ENCODE measurements at regions not wholly inside any gene's neighbourhood (a gene's known extent, or its start where the extent isn't known, plus 50 kb on each side); places are given as distances from the start of the nearest gene placed in this dataset.
A peak's percentile ranks its signal among the peaks of the same experiment; 100 is the strongest.

DNA sequence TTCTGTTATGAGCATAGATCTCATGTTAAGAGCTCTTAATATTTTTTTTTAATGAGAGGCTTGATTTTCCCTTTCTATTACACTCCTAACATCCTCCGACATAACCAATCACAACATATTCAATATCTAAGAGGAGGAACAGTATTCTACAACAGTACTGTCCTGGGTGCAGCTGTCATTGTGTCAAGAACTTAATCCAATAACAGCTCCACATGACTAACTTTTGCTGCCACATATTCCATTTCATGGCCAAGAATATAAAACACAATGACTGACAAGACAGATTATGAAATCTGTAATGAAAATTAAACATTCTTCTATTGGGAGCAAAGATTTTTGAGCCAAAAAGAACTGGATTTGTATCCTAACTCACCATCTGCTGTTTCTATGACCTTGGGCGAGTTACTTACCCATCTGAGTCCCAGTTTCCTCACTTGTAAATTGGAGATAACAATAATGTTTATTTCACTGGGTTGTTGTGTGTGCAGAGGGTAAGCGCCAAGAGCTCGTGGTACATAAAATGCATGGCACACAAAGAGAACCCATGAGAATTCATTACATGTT, 405.6 kb downstream of the SPRY1 start:
- DNase-seq (ENCODE audit: low read depth in 2 of 2) = no peak

DNA sequence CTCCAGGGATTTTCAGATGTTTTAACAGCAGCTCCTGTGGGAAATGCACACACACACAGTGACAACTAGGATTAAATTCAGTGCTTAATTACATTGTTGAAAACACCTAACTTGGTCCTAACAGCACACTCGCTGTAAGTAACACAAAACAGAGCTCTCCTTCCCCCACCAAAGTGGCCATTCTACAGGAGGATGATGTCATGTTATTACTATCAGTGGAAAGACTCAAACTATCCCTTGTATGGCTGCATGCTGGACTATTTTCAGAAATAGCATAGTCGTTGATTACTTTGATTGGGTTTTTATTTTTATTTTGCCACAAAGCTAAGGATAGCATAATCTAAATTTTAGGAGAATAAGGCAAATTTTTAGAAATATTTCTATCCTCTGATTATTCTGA, 406.3 kb downstream of the SPRY1 start:
- DNase-seq (ENCODE audit: low read depth in 2 of 2) = no peak

- DNase-seq (ENCODE audit: low read depth in 2 of 2) = peak; percentile 20 to 40
Measured at GRCh38 chr4:123804196-123804721, 407.7 kb downstream of the SPRY1 start.

DNA sequence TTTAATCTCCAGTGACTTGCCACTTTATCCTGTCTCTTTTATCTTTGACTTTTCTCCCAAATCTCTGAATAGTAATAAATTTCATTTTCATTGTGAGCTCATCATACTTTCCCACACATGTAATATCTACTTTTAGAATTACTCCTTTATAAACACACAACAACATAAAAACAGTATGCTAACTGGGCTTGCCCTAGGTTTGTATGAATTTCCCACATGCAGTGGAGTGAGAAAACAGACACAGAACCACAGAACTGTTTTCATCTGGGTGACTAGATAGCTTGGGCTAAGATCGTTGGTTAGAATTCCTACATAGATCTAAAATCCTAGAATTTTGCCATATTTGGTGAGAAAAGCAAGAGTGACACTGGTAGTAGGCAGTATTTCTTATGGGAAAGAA, 409.5 kb downstream of the SPRY1 start:
- peak in 1 of 2 donors; percentile 4 for DNase-seq (ENCODE audit: low read depth in 2 of 2)

- DNase-seq (ENCODE audit: low read depth in 2 of 2) = no peak
Measured at GRCh38 chr4:123807187-123807586, 410.6 kb downstream of the SPRY1 start.

DNA sequence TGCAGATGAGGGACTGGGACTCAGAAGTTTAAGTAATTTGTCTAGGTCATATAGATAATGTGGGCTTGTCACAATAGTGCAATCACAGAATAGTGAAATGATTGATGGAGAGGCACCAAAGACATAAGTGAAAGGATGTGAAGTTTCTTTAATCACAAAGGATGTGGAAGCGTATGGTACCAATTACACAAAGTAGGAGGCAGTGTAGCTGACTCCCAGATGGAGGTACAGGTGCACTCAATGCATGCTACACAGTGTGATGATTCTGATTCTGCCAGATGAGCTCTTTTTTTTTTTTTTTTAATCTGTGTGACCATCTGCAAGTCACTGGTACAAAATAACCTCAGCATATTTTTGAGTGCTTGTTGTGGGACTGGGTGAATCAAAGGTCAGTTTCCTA, 411.3 kb downstream of the SPRY1 start:
- no peak for DNase-seq (ENCODE audit: low read depth in 2 of 2)

DNA sequence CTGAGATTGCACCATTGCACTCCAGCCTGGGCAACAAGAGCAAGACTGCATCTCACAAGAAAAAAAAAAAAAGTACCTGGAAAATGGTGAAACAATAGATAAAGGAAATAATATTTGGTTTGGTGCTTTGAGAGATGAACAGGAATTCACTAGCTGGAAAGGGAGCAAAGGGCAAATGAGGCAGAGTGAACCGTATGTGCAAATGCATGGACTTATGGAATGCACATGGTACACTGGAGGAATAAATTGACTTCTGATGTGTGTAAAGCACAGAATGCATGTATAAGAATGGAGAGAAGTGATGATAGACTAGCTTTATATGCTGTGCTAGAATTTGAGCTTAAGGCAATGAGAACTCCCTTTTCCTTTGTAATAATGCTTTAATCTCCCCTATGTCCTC, 413.3 kb downstream of the SPRY1 start:
- DNase-seq (ENCODE audit: low read depth in 2 of 2) = no peak

DNA sequence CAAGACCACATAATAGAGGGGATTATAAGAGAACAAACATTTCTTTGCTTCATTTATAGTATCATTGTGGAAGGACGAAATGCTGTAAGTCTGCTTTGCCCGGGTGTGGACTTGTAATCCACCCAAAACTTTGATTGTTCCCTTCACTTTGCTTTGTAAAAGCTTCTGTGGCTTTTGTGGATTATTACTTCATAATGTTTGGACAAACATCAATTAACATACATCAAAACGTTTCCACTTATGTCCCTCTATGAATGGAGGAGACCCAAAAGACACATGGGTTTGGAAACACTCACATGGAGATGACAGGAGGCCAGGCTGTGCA, 415.4 kb downstream of the SPRY1 start:
- no peak for DNase-seq (ENCODE audit: low read depth in 2 of 2)

- no peak for DNase-seq (ENCODE audit: low read depth in 2 of 2)
Measured at GRCh38 chr4:123813901-123814300, 417.3 kb downstream of the SPRY1 start.

DNA sequence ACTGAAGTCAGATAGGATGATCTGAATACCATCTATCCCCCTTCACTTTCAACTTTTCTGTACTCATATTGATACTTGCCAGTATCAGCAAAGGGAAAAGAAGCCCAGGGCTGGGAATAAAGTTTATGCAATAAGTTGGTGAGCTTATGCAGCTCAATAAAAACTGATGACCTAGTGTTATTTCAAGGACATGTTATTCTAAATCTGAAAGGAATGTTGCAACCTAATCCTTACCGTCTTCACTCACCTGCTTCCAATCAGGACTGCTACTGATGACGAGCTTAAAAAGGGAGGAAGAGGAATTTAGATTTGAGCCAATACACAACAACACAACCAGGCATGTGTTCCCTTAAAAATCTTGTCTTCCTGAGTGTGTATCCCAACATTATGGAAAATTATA, 419.9 kb downstream of the SPRY1 start:
- no peak for DNase-seq (ENCODE audit: low read depth in 2 of 2)

DNA sequence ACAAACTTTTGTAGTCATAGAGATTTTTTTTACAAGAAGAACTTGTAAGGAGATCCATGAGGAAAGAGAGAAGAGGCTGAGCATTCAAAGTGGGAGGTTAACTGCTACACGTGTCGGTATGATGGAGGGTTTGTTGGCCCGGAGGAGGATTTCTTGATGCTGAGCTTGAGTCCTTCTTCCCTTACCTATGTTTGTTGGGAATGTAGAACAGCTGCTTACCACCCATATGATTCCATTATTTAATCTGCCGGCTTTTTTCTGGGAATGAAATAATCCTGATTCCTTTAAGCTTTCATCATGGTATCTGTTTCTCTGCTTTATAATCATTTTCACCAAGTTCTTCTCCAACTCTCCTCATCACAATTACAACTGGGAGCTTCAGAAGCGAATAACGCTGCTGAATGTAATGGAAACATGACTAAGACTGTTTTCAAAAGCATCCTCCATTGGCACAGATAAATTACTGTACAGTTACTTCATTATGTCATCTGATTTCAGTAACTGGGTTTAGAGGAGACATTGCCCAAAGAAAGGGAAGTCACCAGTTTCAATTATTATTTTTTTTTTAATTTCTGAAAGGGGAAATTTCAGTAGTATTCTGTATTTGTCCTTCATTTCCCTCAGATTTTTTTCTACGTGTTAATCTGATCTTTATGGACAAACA, 420.6 kb downstream of the SPRY1 start:
- DNase-seq (ENCODE audit: low read depth in 2 of 2) = no peak

- DNase-seq (ENCODE audit: low read depth in 2 of 2) = no peak
Measured at GRCh38 chr4:123819362-123820035, 422.9 kb downstream of the SPRY1 start.

GRCh38 chr4:123821861-123822260, 425.3 kb downstream of the SPRY1 start:
- peak in 1 of 2 donors; percentile 43 for DNase-seq (ENCODE audit: low read depth in 2 of 2)

GRCh38 chr4:123822353-123822752, 425.8 kb downstream of the SPRY1 start:
- no peak for DNase-seq (ENCODE audit: low read depth in 2 of 2)

DNA sequence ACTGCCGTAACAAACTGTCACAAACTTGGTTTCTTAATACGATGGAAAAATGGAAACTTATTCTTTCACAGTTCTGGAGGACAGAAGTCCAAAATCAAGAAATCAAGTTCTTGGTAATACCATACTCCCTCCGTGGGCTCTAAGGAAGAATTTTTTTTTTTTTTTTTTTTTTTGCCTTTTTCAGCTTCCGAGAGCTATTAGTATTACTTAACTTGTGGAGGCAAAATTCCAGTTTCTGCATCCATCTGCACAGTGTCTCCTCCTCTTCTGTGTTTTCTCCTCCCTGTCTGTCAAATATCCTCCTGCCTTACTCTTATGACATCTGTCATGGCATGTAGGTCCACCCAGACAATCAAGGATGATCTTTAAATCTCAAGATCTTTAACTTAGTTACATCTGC, 426.6 kb downstream of the SPRY1 start:
- DNase-seq (ENCODE audit: low read depth in 2 of 2) = no peak

DNA sequence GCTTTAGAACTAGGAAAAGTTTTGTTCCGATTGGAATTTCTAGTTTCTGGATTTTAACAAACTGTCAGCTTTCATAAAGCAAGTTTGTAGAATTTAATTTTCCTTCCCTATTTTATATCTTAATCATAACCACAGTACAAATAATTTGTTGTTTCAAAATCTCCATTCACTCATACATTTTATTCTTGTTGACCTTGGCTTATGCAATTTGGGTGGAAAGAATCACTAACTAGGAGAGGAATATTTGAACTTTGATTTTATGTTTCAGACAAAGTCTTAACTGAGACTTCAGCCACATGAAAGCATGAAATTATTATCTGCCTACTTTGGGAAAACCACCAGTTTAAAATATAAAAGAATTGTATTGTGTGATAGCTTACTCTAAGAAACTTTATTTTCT, 427.9 kb downstream of the SPRY1 start:
- DNase-seq (ENCODE audit: low read depth in 2 of 2) = no peak

DNA sequence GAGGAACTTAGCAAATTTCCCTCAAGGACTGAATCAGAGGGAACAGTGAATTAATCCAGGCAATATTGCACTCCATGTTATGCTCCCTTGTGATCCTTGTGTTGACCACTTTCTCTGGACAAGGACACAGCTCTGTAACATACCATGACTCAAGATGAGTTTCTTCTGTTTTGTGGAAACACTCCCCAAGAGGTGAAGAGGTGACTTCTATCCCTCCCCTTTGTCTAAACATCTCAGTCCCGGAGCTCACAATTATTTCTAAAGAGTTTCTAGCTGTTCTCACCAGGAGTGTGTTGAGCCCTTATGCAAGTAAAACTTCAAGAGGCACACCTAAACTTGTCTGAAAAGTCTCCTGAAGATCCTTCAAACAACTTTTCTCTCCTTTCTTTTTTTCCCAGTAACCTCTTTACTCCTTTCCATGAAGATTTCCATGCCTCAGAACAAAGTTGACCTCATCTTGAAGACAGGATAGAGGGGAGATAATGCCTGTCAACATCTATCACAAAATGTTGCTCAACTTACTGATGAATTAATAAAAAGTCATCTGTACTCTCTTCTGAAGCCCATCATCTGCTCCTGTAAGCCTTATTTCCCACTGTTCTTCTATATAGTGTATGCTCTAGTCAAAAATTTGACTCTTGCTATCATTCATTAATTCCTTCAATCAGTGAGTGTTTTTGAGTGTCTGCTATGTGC, 429.1 kb downstream of the SPRY1 start:
- peak in 1 of 2 donors; percentile 74 for DNase-seq (ENCODE audit: low read depth in 2 of 2)

DNA sequence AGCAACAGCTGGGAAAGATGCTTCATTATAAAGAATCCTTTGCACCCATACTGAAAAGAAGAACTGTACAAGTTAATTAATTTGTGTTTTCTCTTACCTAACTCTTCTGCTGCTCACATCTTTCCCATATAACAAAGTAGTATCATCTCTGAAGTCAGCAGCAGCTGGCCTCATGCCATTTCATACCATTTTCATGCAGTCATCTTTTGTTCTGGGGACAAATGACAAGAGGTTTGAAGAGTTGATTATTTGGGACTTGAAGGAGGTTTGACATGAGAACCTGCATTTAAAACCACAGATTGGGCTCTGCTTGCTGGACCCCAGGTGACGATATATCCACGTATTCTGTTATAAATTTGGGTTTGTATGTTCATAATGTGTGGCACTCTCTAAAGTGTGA, 430.3 kb downstream of the SPRY1 start:
- peak; percentile 72 to 75 for DNase-seq (ENCODE audit: low read depth in 2 of 2)

- DNase-seq (ENCODE audit: low read depth in 2 of 2) = no peak
Measured at GRCh38 chr4:123827511-123827910, 430.9 kb downstream of the SPRY1 start.

GRCh38 chr4:123830930-123831329, 434.3 kb downstream of the SPRY1 start:
- no peak for DNase-seq (ENCODE audit: low read depth in 2 of 2)

DNA sequence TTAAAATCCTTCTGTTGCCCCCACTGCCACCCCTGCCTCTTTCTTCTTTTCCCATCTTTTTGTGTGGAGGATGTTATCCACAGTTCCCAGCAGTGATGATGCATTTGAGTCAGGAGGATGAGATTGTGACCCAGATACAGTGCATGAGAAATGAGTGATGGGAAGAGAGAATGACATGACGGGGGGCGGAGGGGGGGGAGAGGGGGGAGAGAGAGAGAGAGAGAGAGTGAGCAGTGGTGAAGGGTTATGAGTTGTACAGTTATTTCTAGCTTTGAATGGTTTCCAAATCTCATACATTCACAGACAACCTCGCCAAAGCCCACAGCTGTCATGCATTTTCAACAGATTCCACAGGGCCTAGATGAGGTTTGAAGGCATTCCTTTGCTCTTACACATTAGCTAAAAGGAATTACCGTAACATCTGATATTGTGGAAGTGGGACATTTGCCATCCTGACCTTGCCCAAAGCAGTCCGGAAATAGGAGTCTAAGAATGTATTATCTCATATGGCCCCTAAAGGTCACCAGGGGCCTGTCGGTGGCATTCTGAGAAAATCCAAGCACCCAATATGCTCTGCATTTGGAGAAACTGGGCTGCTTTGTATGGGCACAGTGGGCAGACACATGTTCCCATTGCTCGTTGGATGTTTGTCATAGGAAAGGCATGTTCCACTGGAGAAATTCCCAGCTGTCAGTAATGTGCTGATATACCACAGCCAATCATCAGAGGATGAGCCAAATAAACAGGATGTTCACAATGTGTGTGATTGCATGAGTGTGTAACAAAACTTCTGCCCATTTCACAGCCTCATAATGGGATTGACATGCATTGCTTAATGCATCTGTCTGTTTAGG, 435.8 kb downstream of the SPRY1 start:
- peak; percentile 95 to 96 for DNase-seq (ENCODE audit: low read depth in 2 of 2)
